Mesothelial cell of epicardium (in vitro differentiated cells): ENCODE measurements at regions not wholly inside any gene's neighbourhood (a gene's known extent, or its start where the extent isn't known, plus 50 kb on each side); places are given as distances from the start of the nearest gene placed in this dataset.

ENCODE experiments used
- DNase-seq, 2 experiments: peaks; one replicate each; pipeline ENCODE4 v3.0.0; 2021; ENCODE audit warnings: low spot score in 2 of 2; ENCODE audit not compliant: unreplicated experiment in 2 of 2
- H3K27ac Mint-ChIP-seq: 2 replicates; pipeline ENCODE4 v1.8.0; 2021; ENCODE audit warnings: mixed read lengths
- H3K27me3 Mint-ChIP-seq: 2 replicates; pipeline ENCODE4 v1.8.0; 2021; ENCODE audit warnings: low read depth, mixed read lengths
- H3K36me3 Mint-ChIP-seq: 2 replicates; pipeline ENCODE4 v1.8.0; 2021; ENCODE audit warnings: mixed read lengths
- H3K4me1 Mint-ChIP-seq: 2 replicates; pipeline ENCODE4 v1.8.0; 2021; ENCODE audit warnings: mixed read lengths
- H3K4me3 Mint-ChIP-seq: 2 replicates; pipeline ENCODE4 v1.8.0; 2021; ENCODE audit warnings: mild to moderate bottlenecking, moderate library complexity, mixed read lengths
- H3K9me3 Mint-ChIP-seq: 2 replicates; pipeline ENCODE4 v1.8.0; 2021; ENCODE audit warnings: mixed read lengths
- TF ChIP-seq, protein P1 (sequence below): fragments of 200-600 bp; sonication (generic); IDR thresholded peaks from one replicate; pipeline ENCODE4 v1.5.0; 2021; ENCODE audit warnings: antibody characterized with exemption; ENCODE audit not compliant: unreplicated experiment

DNA sequence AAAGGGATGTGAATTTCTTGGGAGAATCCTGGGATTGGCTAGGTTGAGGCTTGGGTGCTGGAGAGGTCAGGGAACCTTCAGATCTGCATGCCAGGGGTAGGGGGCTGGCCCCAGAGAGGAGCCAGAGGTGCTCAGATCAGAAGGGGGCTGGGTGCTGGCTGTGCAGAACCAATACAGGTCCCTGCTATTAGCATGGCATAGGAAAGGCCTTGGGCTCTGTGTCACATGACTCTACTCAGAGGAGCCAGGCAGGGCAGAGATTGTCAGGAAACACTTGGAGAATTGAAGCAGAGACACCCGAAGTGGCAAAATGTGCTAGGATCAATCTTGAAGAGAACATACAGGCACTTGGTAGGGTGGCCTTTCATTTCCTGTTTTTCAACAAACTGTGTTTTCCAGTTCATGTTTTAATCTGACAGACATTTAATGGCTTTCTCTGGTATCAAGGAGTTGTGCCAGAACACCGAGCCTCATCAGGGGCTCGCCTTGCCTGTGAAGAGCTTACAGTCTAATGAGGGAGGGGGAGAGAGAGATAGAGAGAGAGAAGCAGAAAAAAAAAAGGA, 498.9 kb downstream of the RPS24 start:
- TF ChIP-seq, protein P1, sequence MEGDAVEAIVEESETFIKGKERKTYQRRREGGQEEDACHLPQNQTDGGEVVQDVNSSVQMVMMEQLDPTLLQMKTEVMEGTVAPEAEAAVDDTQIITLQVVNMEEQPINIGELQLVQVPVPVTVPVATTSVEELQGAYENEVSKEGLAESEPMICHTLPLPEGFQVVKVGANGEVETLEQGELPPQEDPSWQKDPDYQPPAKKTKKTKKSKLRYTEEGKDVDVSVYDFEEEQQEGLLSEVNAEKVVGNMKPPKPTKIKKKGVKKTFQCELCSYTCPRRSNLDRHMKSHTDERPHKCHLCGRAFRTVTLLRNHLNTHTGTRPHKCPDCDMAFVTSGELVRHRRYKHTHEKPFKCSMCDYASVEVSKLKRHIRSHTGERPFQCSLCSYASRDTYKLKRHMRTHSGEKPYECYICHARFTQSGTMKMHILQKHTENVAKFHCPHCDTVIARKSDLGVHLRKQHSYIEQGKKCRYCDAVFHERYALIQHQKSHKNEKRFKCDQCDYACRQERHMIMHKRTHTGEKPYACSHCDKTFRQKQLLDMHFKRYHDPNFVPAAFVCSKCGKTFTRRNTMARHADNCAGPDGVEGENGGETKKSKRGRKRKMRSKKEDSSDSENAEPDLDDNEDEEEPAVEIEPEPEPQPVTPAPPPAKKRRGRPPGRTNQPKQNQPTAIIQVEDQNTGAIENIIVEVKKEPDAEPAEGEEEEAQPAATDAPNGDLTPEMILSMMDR = no peak
- DNase-seq = peak in 1 of 2 experiments; percentile 35
- peaks cover 5% of the 10 kb centered on the region for H3K9me3 Mint-ChIP-seq
- H3K4me1 Mint-ChIP-seq = peaks cover 7% of the 10 kb centered on the region
- H3K27ac Mint-ChIP-seq = no peak overlapping the region
- no peaks in the 10 kb centered on the region for H3K27me3 Mint-ChIP-seq
- H3K36me3 Mint-ChIP-seq = no peaks in the 10 kb centered on the region
- no peak overlapping the region for H3K4me3 Mint-ChIP-seq

DNA sequence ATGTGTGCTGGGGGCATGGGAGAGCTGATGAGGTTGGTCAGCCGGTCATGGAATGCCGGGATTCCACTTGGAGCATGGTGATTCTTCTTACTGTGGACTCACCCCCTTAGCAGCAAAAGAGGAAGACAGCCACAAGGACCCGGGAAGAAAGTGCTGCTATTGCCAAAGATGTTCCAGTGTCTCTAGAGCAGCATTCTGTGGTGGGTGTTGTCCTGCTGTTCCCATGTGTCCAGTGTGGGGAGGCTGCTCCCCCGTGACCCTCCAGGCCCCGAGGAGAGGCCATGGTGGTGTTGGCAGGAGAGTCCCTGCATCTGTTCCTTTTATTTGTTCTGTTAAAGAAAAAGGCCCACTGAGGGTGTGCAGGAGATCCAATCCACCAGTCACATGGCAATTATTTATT, 499.4 kb downstream of the RPS24 start:
- Mint-ChIP-seq H3K9me3 (peaks cover 5% of the 10 kb centered on the region), H3K27ac (no peak overlapping the region), H3K4me1 (peaks cover 7% of the 10 kb centered on the region), H3K4me3 (no peak overlapping the region), H3K27me3 (no peaks in the 10 kb centered on the region), H3K36me3 (no peaks in the 10 kb centered on the region)
- DNase-seq = peak in 1 of 2 experiments; percentile 33
- TF ChIP-seq, protein P1 = no peak

DNA sequence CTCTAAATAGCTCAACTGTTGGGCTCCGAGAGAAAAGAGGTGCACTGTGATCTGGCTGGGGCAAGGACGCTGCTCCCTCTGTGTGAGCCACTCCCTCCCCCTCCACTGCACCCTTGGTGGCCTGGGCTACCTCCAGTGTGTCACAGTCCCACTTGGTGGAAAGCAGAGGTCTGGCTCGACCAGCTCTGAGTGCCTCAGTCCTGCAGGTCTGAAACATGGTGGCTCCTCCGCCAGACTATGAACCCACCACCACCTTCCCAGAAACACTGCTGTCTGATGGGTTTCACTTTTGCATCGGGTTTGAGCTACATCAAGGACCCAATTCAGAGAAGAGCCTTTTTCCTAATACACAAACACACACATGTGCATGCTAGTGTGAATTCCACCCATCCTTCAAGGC, 500.1 kb downstream of the RPS24 start:
- peaks cover 5% of the 10 kb centered on the region for H3K9me3 Mint-ChIP-seq
- H3K4me3 Mint-ChIP-seq = no peak overlapping the region
- H3K27ac Mint-ChIP-seq = no peak overlapping the region
- no peaks in the 10 kb centered on the region for H3K36me3 Mint-ChIP-seq
- H3K4me1 Mint-ChIP-seq = peaks cover 7% of the 10 kb centered on the region
- no peaks in the 10 kb centered on the region for H3K27me3 Mint-ChIP-seq
- no peak for DNase-seq
- TF ChIP-seq, protein P1 = no peak

DNA sequence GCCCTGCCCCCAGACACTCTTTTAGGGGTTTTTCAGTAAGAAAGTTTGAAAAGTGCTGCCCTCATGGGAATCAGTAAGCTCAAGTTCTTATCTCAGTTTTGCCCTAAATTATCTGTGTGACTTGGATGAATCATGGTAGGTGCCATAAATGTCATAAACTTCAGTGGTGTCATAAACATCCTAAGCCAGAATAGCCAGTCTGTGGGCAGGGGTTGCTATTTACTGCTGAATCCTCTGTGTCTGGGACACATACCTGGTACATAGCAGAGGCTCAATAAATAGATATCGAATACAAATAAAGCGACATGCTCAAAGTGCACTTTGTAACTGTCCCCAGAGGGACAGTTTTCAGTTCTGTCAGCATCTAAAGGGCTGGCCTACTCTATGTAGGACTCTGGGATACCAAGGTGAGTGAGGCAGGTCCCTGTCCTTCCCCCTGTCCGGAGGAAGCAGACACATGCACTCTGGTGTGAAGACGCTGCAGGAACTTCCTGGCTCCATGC, 502.1 kb downstream of the RPS24 start:
- Mint-ChIP-seq H3K9me3 (peaks cover 5% of the 10 kb centered on the region), H3K4me1 (peaks cover 16% of the 10 kb centered on the region), H3K27ac (no peak overlapping the region), H3K4me3 (no peak overlapping the region), H3K36me3 (no peaks in the 10 kb centered on the region), H3K27me3 (no peaks in the 10 kb centered on the region)
- TF ChIP-seq, protein P1 = no peak
- DNase-seq = no peak

DNA sequence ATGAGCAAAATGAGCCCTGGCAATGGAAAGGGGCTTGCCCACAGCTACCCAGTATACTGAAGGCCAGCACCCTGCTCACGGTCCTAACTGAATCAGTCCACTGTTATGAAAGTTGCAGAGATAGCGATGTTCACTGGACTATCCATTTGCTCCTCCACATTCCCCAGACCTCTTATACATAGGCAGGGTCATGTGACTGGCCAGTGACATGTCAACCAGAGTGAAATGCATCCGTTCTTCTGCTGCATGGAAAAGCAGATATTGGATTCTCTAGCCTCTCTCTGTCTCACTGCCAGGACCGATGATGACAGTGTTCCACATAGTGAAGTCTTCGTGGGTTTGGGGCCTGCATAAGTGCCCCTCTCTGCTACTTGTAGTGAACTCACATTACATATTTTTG, 503.4 kb downstream of the RPS24 start:
- TF ChIP-seq, protein P1 = no peak
- no peaks in the 10 kb centered on the region for H3K27me3 Mint-ChIP-seq
- H3K36me3 Mint-ChIP-seq = no peaks in the 10 kb centered on the region
- peaks cover 23% of the 10 kb centered on the region for H3K4me1 Mint-ChIP-seq
- no peak overlapping the region for H3K4me3 Mint-ChIP-seq
- H3K9me3 Mint-ChIP-seq = no peaks in the 10 kb centered on the region
- H3K27ac Mint-ChIP-seq = no peak overlapping the region
- DNase-seq = no peak
